DND-41 (cell line): ENCODE measurements at regions not wholly inside any gene's neighbourhood (a gene's known extent, or its start where the extent isn't known, plus 50 kb on each side); places are given as distances from the start of the nearest gene placed in this dataset.

Experiments
- ATAC-seq: fragments of 200-7000 bp; cut with Tn5 transposase; 3 replicates; pipeline ENCODE4 v1.9.1; 2021; ENCODE audit warnings: low read depth; ENCODE audit not compliant: insufficient read depth
- DNase-seq: peaks from one replicate; pipeline ENCODE4 v3.0.0-alpha.2; 2020
- H2AFZ ChIP-seq: 2 replicates; pipeline ENCODE4 v1.6.0; 2012; ENCODE audit warnings: low read depth, low read length
- H3K27ac ChIP-seq: 2 replicates; pipeline ENCODE4 v1.5.1; 2012; ENCODE audit warnings: low read length, inconsistent platforms
- H3K27me3 ChIP-seq: fragments of 200-600 bp; sonication (generic); 2 replicates; pipeline ENCODE4 v1.6.0; 2012; ENCODE audit warnings: low read length, mild to moderate bottlenecking, inconsistent platforms; ENCODE audit not compliant: insufficient read depth, poor library complexity
- H3K36me3 ChIP-seq: 2 replicates; pipeline ENCODE4 v1.5.1; 2012; ENCODE audit warnings: low read length, inconsistent platforms; ENCODE audit not compliant: insufficient read depth
- H3K4me1 ChIP-seq: 2 replicates; pipeline ENCODE4 v1.5.1; 2012; ENCODE audit warnings: mild to moderate bottlenecking, low read length; ENCODE audit not compliant: insufficient read depth
- H3K4me2 ChIP-seq: 2 replicates; pipeline ENCODE4 v1.6.0; 2012; ENCODE audit warnings: mild to moderate bottlenecking, moderate library complexity, low read length, inconsistent platforms; ENCODE audit not compliant: insufficient read depth
- H3K4me3 ChIP-seq, 2 experiments: fragments of 200-600 bp in 1 of 2; shearing (Covaris generic) in 1 of 2; 2 replicates each; pipeline ENCODE4 v1.5.1; 2012 to 2016; ENCODE audit warnings: inconsistent platforms in 2 of 2, low read length in 2 of 2, mild to moderate bottlenecking in 2 of 2, low read depth in 1 of 2, moderate library complexity in 1 of 2
- H3K79me2 ChIP-seq: 2 replicates; pipeline ENCODE4 v1.6.0; 2012; ENCODE audit warnings: low read length, inconsistent platforms; ENCODE audit not compliant: insufficient read depth
- H3K9ac ChIP-seq: 2 replicates; pipeline ENCODE4 v1.6.0; 2012; ENCODE audit warnings: low read depth, mild to moderate bottlenecking, inconsistent platforms, low read length, moderate library complexity
- H3K9me3 ChIP-seq: 2 replicates; pipeline ENCODE4 v1.5.1; 2012; ENCODE audit warnings: low read length, moderate library complexity, mild to moderate bottlenecking, inconsistent platforms; ENCODE audit not compliant: insufficient read depth, severe bottlenecking
- H4K20me1 ChIP-seq: 2 replicates; pipeline ENCODE4 v1.6.0; 2012; ENCODE audit warnings: low read length; ENCODE audit not compliant: insufficient read depth
- CTCF ChIP-seq: IDR thresholded peaks from 2 replicates; pipeline ENCODE4 v1.5.1; 2012; ENCODE audit warnings: borderline replicate concordance, low read length, moderate library complexity, mild to moderate bottlenecking; ENCODE audit not compliant: poor library complexity, severe bottlenecking; ENCODE audit errors: extremely low read depth
- EZH2 ChIP-seq: IDR thresholded peaks from 3 replicates; pipeline ENCODE4 v1.6.1; 2012; ENCODE audit warnings: borderline replicate concordance, low read depth, mild to moderate bottlenecking, moderate library complexity, low read length, inconsistent platforms; ENCODE audit not compliant: severe bottlenecking

GRCh38 chr3:43953814-43954692 lies 263.3 kb downstream of the ABHD5 start:
- no peak for ATAC-seq
- Histone ChIP-seq H3K9me3 (no peaks in the 10 kb centered on the region), H3K4me3 (no peak overlapping the region), H3K9ac (no peak overlapping the region), H2AFZ (no peak overlapping the region), H4K20me1 (no peaks in the 10 kb centered on the region; the same call in 1 of the 2 replicates), H3K4me1 (no peaks in the 10 kb centered on the region; the same call in 1 of the 2 replicates), H3K27me3 (peaks cover 31% of the 10 kb centered on the region), H3K79me2 (no peaks in the 10 kb centered on the region), H3K4me2 (no peak overlapping the region), H3K27ac (no peak overlapping the region), H3K36me3 (no peaks in the 10 kb centered on the region)
- TF ChIP-seq EZH2: no peak
- TF ChIP-seq CTCF: no peak
- DNase-seq: no peak

GRCh38 chr3:43956945-43957344 lies 266.2 kb downstream of the ABHD5 start:
- no peaks in the 10 kb centered on the region for H3K9me3 ChIP-seq
- H3K79me2 ChIP-seq: no peaks in the 10 kb centered on the region
- TF ChIP-seq EZH2 (no peak), CTCF (no peak)
- H3K36me3 ChIP-seq: no peaks in the 10 kb centered on the region
- H3K27ac ChIP-seq: no peak overlapping the region
- no peak overlapping the region for H3K4me2 ChIP-seq
- no peak overlapping the region for H3K4me3 ChIP-seq
- no peaks in the 10 kb centered on the region for H3K4me1 ChIP-seq
- H2AFZ ChIP-seq: no peak overlapping the region
- H3K9ac ChIP-seq: no peak overlapping the region
- H3K27me3 ChIP-seq: peaks cover 17% of the 10 kb centered on the region
- no peak for DNase-seq
- ATAC-seq: no peak
- H4K20me1 ChIP-seq: no peaks in the 10 kb centered on the region

- Histone ChIP-seq H3K4me1 (no peaks in the 10 kb centered on the region), H2AFZ (no peak overlapping the region), H3K79me2 (no peaks in the 10 kb centered on the region), H3K27me3 (peaks cover 17% of the 10 kb centered on the region), H3K9me3 (no peaks in the 10 kb centered on the region), H3K4me3 (no peak overlapping the region), H3K9ac (no peak overlapping the region), H3K36me3 (no peaks in the 10 kb centered on the region), H4K20me1 (no peaks in the 10 kb centered on the region), H3K27ac (no peak overlapping the region), H3K4me2 (no peak overlapping the region)
- no peak for DNase-seq
- TF ChIP-seq CTCF: no peak
- no peak for TF ChIP-seq EZH2
- no peak for ATAC-seq
These were observed 266.8 kb downstream of the ABHD5 start for GRCh38 chr3:43957553-43957952.
